Body of pancreas (tissue), 4 donors: ENCODE measurements at regions not wholly inside any gene's neighbourhood (a gene's known extent, or its start where the extent isn't known, plus 50 kb on each side); places are given as distances from the start of the nearest gene placed in this dataset.

Source experiments
- CTCF ChIP-seq, 7 experiments: fragments of 450-650 bp in 4 of 7; fragments of 200-600 bp in 3 of 7; sonication (generic) in 3 of 7; IDR thresholded peaks; one replicate each; pipeline ENCODE4 v1.5.1; 2016 to 2019; ENCODE audit warnings: antibody characterized with exemption in 7 of 7
- POLR2A ChIP-seq, 3 donors: fragments of 450-650 bp; IDR thresholded peaks; one replicate each; pipeline ENCODE4 v1.6.1; 2016; ENCODE audit warnings: antibody characterized with exemption in 3 of 3, mild to moderate bottlenecking in 2 of 3

GRCh38 chr11:70000228-70000627, 77.9 kb upstream of the ANO1 start:
- TF ChIP-seq POLR2A (IDR thresholded peaks at IDR 0.05) (no peak), CTCF (IDR thresholded peaks at IDR 0.05) (no peak)
